Prostate gland (tissue), 2 donors: ENCODE measurements at regions not wholly inside any gene's neighbourhood (a gene's known extent, or its start where the extent isn't known, plus 50 kb on each side); places are given as distances from the start of the nearest gene placed in this dataset.

Experiments
- DNase-seq: peaks from one replicate; pipeline ENCODE4 v3.0.0-alpha.2; 2019; ENCODE audit warnings: low spot score
- H3K27ac ChIP-seq, 2 donors: fragments of 200-600 bp; sonication (generic); 2 replicates each; pipeline ENCODE4 v1.5.1; 2017 to 2019
- H3K27me3 ChIP-seq: fragments of 200-600 bp; sonication (generic); replicated peaks from 2 replicates; pipeline ENCODE4 v1.5.1; 2019; ENCODE audit not compliant: insufficient read depth
- H3K36me3 ChIP-seq, 2 donors: fragments of 200-600 bp; sonication (generic); 1 replicate in 1 of 2; 2 replicates in 1 of 2; pipeline versions ENCODE4 v1.5.1 to v1.8.1; 2017 to 2019
- H3K4me1 ChIP-seq: fragments of 200-600 bp; sonication (generic); replicated peaks from 2 replicates; pipeline ENCODE4 v1.5.1; 2019
- H3K4me3 ChIP-seq, 2 donors: fragments of 200-600 bp; sonication (generic); 2 replicates each; pipeline ENCODE4 v1.5.1; 2017 to 2019
- H3K9me3 ChIP-seq: fragments of 200-600 bp; sonication (generic); 2 replicates; pipeline ENCODE4 v1.5.1; 2017
- CTCF ChIP-seq, 4 experiments: fragments of 200-600 bp in 2 of 4; fragments of 450-650 bp in 2 of 4; sonication (generic) in 2 of 4; IDR thresholded peaks; 1 replicate in 3 of 4; 2 replicates in 1 of 4; pipeline ENCODE4 v1.5.1; 2016 to 2019; ENCODE audit warnings: antibody characterized with exemption in 4 of 4, mild to moderate bottlenecking in 2 of 4, moderate library complexity in 2 of 4
- POLR2A ChIP-seq: fragments of 450-650 bp; IDR thresholded peaks from one replicate; pipeline ENCODE4 v1.6.1; 2016; ENCODE audit warnings: antibody characterized with exemption, mild to moderate bottlenecking
- POLR2AphosphoS5 ChIP-seq: sonication (generic); formaldehyde crosslinking; IDR thresholded peaks from one replicate; pipeline ENCODE4 v1.6.1; 2017; ENCODE audit warnings: antibody characterized with exemption
- WGBS: methylation state at CpG from one replicate; pipeline ENCODE4 v1.1.5; 2018; 5-methylcytosine and 5-hydroxymethylcytosine counted together
- intact Hi-C: fragments of 100-400 bp; cut with DNase I; formaldehyde crosslinking; loops from one replicate; pipeline ENCODE4 v1.14.2; 2022

GRCh38 chr4:95898226-95898625 lies 58.3 kb downstream of the PDHA2 start:
- no peaks in the 10 kb centered on the region for H3K36me3 ChIP-seq
- no peaks in the 10 kb centered on the region for H3K9me3 ChIP-seq
- no peak overlapping the region for H3K27ac ChIP-seq
- no peaks in the 10 kb centered on the region for H3K4me1 ChIP-seq
- H3K27me3 ChIP-seq: no peaks in the 10 kb centered on the region
- intact Hi-C loops: no loop called here
- no peak for TF ChIP-seq CTCF (IDR thresholded peaks at IDR 0.05)
- TF ChIP-seq POLR2A: no peak
- no peak for TF ChIP-seq POLR2AphosphoS5
- no peak for DNase-seq
- 93% methylated on average over 2 of the region's 2 CpGs for WGBS
- no peak overlapping the region for H3K4me3 ChIP-seq

GRCh38 chr4:95909211-95909610 lies 69.3 kb downstream of the PDHA2 start:
- no peak for DNase-seq
- Histone ChIP-seq H3K27me3 (no peaks in the 10 kb centered on the region), H3K36me3 (no peaks in the 10 kb centered on the region), H3K4me1 (no peaks in the 10 kb centered on the region), H3K4me3 (no peak overlapping the region), H3K27ac (no peak overlapping the region), H3K9me3 (no peaks in the 10 kb centered on the region)
- intact Hi-C loops: no loop called here
- 85% methylated on average over 1 of the region's 1 CpG for WGBS
- TF ChIP-seq CTCF (IDR thresholded peaks at IDR 0.05) (no peak), POLR2AphosphoS5 (no peak), POLR2A (no peak)

GRCh38 chr4:95910749-95911148 lies 70.9 kb downstream of the PDHA2 start:
- no peaks in the 10 kb centered on the region for H3K36me3 ChIP-seq
- no peaks in the 10 kb centered on the region for H3K9me3 ChIP-seq
- DNase-seq: no peak
- intact Hi-C loops: no loop called here
- no peaks in the 10 kb centered on the region for H3K27me3 ChIP-seq
- H3K4me3 ChIP-seq: no peak overlapping the region
- no peak overlapping the region for H3K27ac ChIP-seq
- H3K4me1 ChIP-seq: no peaks in the 10 kb centered on the region
- WGBS: 46% methylated on average over 2 of the region's 2 CpGs
- TF ChIP-seq CTCF (IDR thresholded peaks at IDR 0.05): no peak
- TF ChIP-seq POLR2A: no peak
- TF ChIP-seq POLR2AphosphoS5: no peak

- intact Hi-C loops: no loop called here
- Histone ChIP-seq H3K27ac (no peak overlapping the region), H3K4me1 (no peaks in the 10 kb centered on the region), H3K27me3 (no peaks in the 10 kb centered on the region), H3K36me3 (no peaks in the 10 kb centered on the region), H3K4me3 (no peak overlapping the region), H3K9me3 (no peaks in the 10 kb centered on the region)
- TF ChIP-seq POLR2AphosphoS5 (no peak), POLR2A (no peak), CTCF (IDR thresholded peaks at IDR 0.05) (no peak)
- no peak for DNase-seq
Measured at GRCh38 chr4:95921470-95921869, 81.6 kb downstream of the PDHA2 start.

- Histone ChIP-seq H3K4me1 (no peaks in the 10 kb centered on the region), H3K36me3 (no peaks in the 10 kb centered on the region), H3K27ac (no peak overlapping the region), H3K27me3 (no peaks in the 10 kb centered on the region), H3K4me3 (no peak overlapping the region), H3K9me3 (no peaks in the 10 kb centered on the region)
- no peak for DNase-seq
- WGBS: 55% methylated on average over 1 of the region's 1 CpG
- no peak for TF ChIP-seq CTCF (IDR thresholded peaks at IDR 0.05)
- TF ChIP-seq POLR2A: no peak
- TF ChIP-seq POLR2AphosphoS5: no peak
- intact Hi-C loops: no loop called here
Measured at GRCh38 chr4:95929448-95930064, 89.7 kb downstream of the PDHA2 start.
